ENCODE measurements at regions not wholly inside any gene's neighbourhood (a gene's known extent, or its start where the extent isn't known, plus 50 kb on each side); places are given as distances from the start of the nearest gene placed in this dataset.

- TF ChIP-seq CTCF (conservative IDR thresholded peaks at IDR 0.05; ENCODE audit: low read length) (no peak), EZH2phosphoT487 (IDR thresholded peaks at IDR 0.05; ENCODE audit: borderline replicate concordance) (no peak)
These were observed 329.5 kb upstream of the SOX9 start for GRCh38 chr17:71791311-71791710.

Data from Loucy (cell line).